ENCODE measurements at regions not wholly inside any gene's neighbourhood (a gene's known extent, or its start where the extent isn't known, plus 50 kb on each side); places are given as distances from the start of the nearest gene placed in this dataset.

- intact Hi-C loops (cut with micrococcal nuclease) (no loop called here), in situ Hi-C loops (cut with MboI) (no loop called here)
- H3K4me1 ChIP-seq (replicated peaks in 1 of 2; ENCODE audit: control insufficient read depth in 2 of 2, insufficient read depth in 2 of 2, low read length in 2 of 2) = no peaks in the 10 kb centered on the region
- no peak overlapping the region for H3K4me3 ChIP-seq
- H3K36me3 ChIP-seq (ENCODE audit: control insufficient read depth, insufficient read depth, low read length) = no peaks in the 10 kb centered on the region
- H3K27me3 ChIP-seq (ENCODE audit: control insufficient read depth in 2 of 2, insufficient read depth in 2 of 2, low read length in 2 of 2) = no peaks in the 10 kb centered on the region
- CTCF ChIA-PET (ENCODE audit: low intra/inter-chr PET ratio) = no interaction called here
- ATAC-seq (no peak), DNase-seq (ENCODE audit: extremely low read depth in 1 of 4, low spot score in 3 of 4) (no peak), FAIRE-seq (no peak)
- H3K9me3 ChIP-seq (replicated peaks; ENCODE audit: control insufficient read depth, insufficient read depth, low read depth, low read length) = no peaks in the 10 kb centered on the region
- H3K79me2 ChIP-seq (ENCODE audit: control insufficient read depth, insufficient read depth, low read length) = no peaks in the 10 kb centered on the region
- H3K9ac ChIP-seq (ENCODE audit: insufficient read depth in 1 of 2, low read depth in 2 of 2, low read length in 2 of 2) = no peak overlapping the region
- no peak overlapping the region for H2AFZ ChIP-seq (ENCODE audit: low read depth, low read length)
- no peak overlapping the region for H3K4me2 ChIP-seq (ENCODE audit: insufficient read depth, low read length)
- no peaks in the 10 kb centered on the region for H3K9me1 ChIP-seq (ENCODE audit: control insufficient read depth, insufficient read depth, low read length)
- H3K27ac ChIP-seq (ENCODE audit: extremely low read depth, low read depth, low read length) = no peak overlapping the region
- 0% methylated on average over 2 of the region's 2 CpGs for WGBS (ENCODE audit: insufficient coverage, low coverage, missing lambda C conversion rate)
- no peaks in the 10 kb centered on the region for H4K20me1 ChIP-seq (replicated peaks; ENCODE audit: control insufficient read depth, insufficient read depth, low read length)
- POLR2A ChIA-PET = no interaction called here
- BruUV-seq (replicated peaks) = no TSS peak
- TF ChIP-seq ZBTB5 (IDR thresholded peaks at IDR 0.05) (no peak), CUX1 (CRISPR knock-in tag; IDR thresholded peaks at IDR 0.05) (no peak), HDAC6 (IDR thresholded peaks at IDR 0.05; ENCODE audit: low read depth, low read length) (no peak), SMARCE1 (IDR thresholded peaks at IDR 0.05) (no peak), EWSR1 (IDR thresholded peaks at IDR 0.05; ENCODE audit: borderline replicate concordance, low read depth, partially characterized antibody) (no peak), ZNF512 (tag; IDR thresholded peaks at IDR 0.05) (no peak), PHB2 (IDR thresholded peaks at IDR 0.05; ENCODE audit: low read depth) (no peak), TSC22D4 (tag; IDR thresholded peaks at IDR 0.05) (no peak), PTRF (tag; IDR thresholded peaks at IDR 0.05) (no peak), CC2D1A (IDR thresholded peaks at IDR 0.05) (no peak), CCAR2 (IDR thresholded peaks at IDR 0.05; ENCODE audit: low read depth, low read length) (no peak), STAT5B (CRISPR knock-in tag; IDR thresholded peaks at IDR 0.05) (no peak), HNRNPK (IDR thresholded peaks at IDR 0.05; ENCODE audit: low read depth, low read length, poor library complexity, severe bottlenecking) (no peak), BRF2 (IDR thresholded peaks at IDR 0.05; ENCODE audit: borderline replicate concordance, insufficient read depth, insufficient read length) (no peak), BRD4 (IDR thresholded peaks at IDR 0.05) (no peak)
Observed at GRCh38 chr14:53409289-53409688, 256.2 kb upstream of the DDHD1 start.
